Mesenchymal stem cell (in vitro differentiated cells and primary cell): ENCODE measurements at regions not wholly inside any gene's neighbourhood (a gene's known extent, or its start where the extent isn't known, plus 50 kb on each side); places are given as distances from the start of the nearest gene placed in this dataset.
"Not testable (repeated sequence)": the region's sequence is repeated elsewhere in the genome, so short reads cannot be mapped to it uniquely, and the experiment has no call there.

Experiments used
- DNase-seq: peaks from one replicate; pipeline ENCODE4 v3.0.0-alpha.2; 2013
- H2AFZ ChIP-seq: one replicate; pipeline ENCODE4 v1.6.1; 2013; ENCODE audit warnings: low read depth, mild to moderate bottlenecking, control low read depth, inconsistent platforms, low read length, moderate library complexity
- H2AK5ac ChIP-seq: 2 replicates; pipeline ENCODE4 v1.6.1; 2013; ENCODE audit warnings: low read length, moderate library complexity, mild to moderate bottlenecking, inconsistent platforms; ENCODE audit not compliant: severe bottlenecking
- H2BK120ac ChIP-seq: one replicate; pipeline ENCODE4 v1.6.1; 2013; ENCODE audit warnings: low read depth, mild to moderate bottlenecking, inconsistent platforms, low read length, moderate library complexity
- H2BK12ac ChIP-seq, 2 experiments: one replicate each; pipeline ENCODE4 v1.6.1; 2013; ENCODE audit warnings: inconsistent platforms in 2 of 2, low read length in 2 of 2, mild to moderate bottlenecking in 2 of 2, moderate library complexity in 2 of 2, control low read depth in 1 of 2
- H2BK15ac ChIP-seq: one replicate; pipeline ENCODE4 v1.6.1; 2013; ENCODE audit warnings: mild to moderate bottlenecking, low read depth, inconsistent platforms; ENCODE audit not compliant: poor library complexity, severe bottlenecking
- H2BK5ac ChIP-seq: 2 replicates; pipeline ENCODE4 v1.6.1; 2013; ENCODE audit warnings: low read depth, mild to moderate bottlenecking, low read length, control low read depth, inconsistent platforms; ENCODE audit not compliant: poor library complexity, severe bottlenecking
- H3K14ac ChIP-seq, 2 experiments: one replicate each; pipeline ENCODE4 v1.6.1; 2013; ENCODE audit warnings: inconsistent platforms in 2 of 2, low read length in 2 of 2, control low read depth in 1 of 2, mild to moderate bottlenecking in 1 of 2, moderate library complexity in 1 of 2
- H3K18ac ChIP-seq, 2 experiments: one replicate each; pipeline ENCODE4 v1.6.1; 2013; ENCODE audit warnings: inconsistent platforms in 2 of 2, low read length in 2 of 2, control low read depth in 1 of 2, low read depth in 1 of 2, mild to moderate bottlenecking in 1 of 2
- H3K23ac ChIP-seq, 2 experiments: one replicate each; pipeline ENCODE4 v1.6.1; 2013; ENCODE audit warnings: inconsistent platforms in 2 of 2, low read length in 2 of 2, mild to moderate bottlenecking in 2 of 2, moderate library complexity in 2 of 2, control low read depth in 1 of 2
- H3K27ac ChIP-seq: 2 replicates; pipeline ENCODE4 v1.5.1; 2013; ENCODE audit warnings: mild to moderate bottlenecking, moderate library complexity, low read length, control low read depth, inconsistent platforms; ENCODE audit not compliant: poor library complexity, severe bottlenecking
- H3K27me3 ChIP-seq, 2 experiments: 2 replicates each; pipeline versions ENCODE4 v1.6.1 to v1.7.0; 2013; ENCODE audit warnings: low read length in 2 of 2, mild to moderate bottlenecking in 2 of 2, moderate library complexity in 2 of 2, control low read depth in 1 of 2, inconsistent platforms in 1 of 2; ENCODE audit not compliant: control insufficient read depth in 1 of 2, insufficient read depth in 1 of 2
- H3K36me3 ChIP-seq, 2 experiments: 2 replicates each; pipeline versions ENCODE4 v1.6.1 to v1.7.0; 2013; ENCODE audit warnings: low read length in 2 of 2, control low read depth in 1 of 2, inconsistent platforms in 1 of 2, low read depth in 1 of 2, mild to moderate bottlenecking in 1 of 2; ENCODE audit not compliant: insufficient read depth in 2 of 2, control insufficient read depth in 1 of 2
- H3K4ac ChIP-seq, 2 experiments: one replicate each; pipeline ENCODE4 v1.6.1; 2013; ENCODE audit warnings: inconsistent platforms in 2 of 2, low read length in 2 of 2, mild to moderate bottlenecking in 2 of 2, moderate library complexity in 2 of 2, control low read depth in 1 of 2, low read depth in 1 of 2
- H3K4me1 ChIP-seq: 2 replicates; pipeline ENCODE4 v1.6.1; 2013; ENCODE audit warnings: low read depth, low read length, control low read depth; ENCODE audit not compliant: control insufficient read depth, insufficient read depth
- H3K4me2 ChIP-seq: 2 replicates; pipeline ENCODE4 v1.6.1; 2013; ENCODE audit warnings: low read length, mild to moderate bottlenecking, inconsistent platforms; ENCODE audit not compliant: poor library complexity, severe bottlenecking
- H3K4me3 ChIP-seq, 2 experiments: 2 replicates each; pipeline versions ENCODE4 v1.5.1 to v1.7.0; 2013; ENCODE audit warnings: low read length in 2 of 2, mild to moderate bottlenecking in 2 of 2, control low read depth in 1 of 2, low read depth in 1 of 2; ENCODE audit not compliant: insufficient read depth in 1 of 2
- H3K79me1 ChIP-seq: replicated peaks from 2 replicates; pipeline ENCODE4 v1.6.1; 2013; ENCODE audit warnings: mild to moderate bottlenecking, control low read depth, low read length, inconsistent platforms; ENCODE audit not compliant: poor library complexity, severe bottlenecking
- H3K9ac ChIP-seq: 2 replicates; pipeline ENCODE4 v1.7.0; 2013; ENCODE audit warnings: mild to moderate bottlenecking, low read length, moderate library complexity
- H3K9me3 ChIP-seq: 2 replicates; pipeline ENCODE4 v1.7.0; 2013; ENCODE audit warnings: mild to moderate bottlenecking, low read length; ENCODE audit not compliant: control insufficient read depth
- H4K8ac ChIP-seq: one replicate; pipeline ENCODE4 v1.6.1; 2013; ENCODE audit warnings: inconsistent platforms, mild to moderate bottlenecking, low read length, moderate library complexity
- H4K91ac ChIP-seq: one replicate; pipeline ENCODE4 v1.6.1; 2013; ENCODE audit warnings: mild to moderate bottlenecking, low read length, inconsistent platforms
- WGBS: methylation state at CpG from one replicate; pipeline ENCODE4 v1.1.7; 2013; ENCODE audit warnings: mixed read lengths; 5-methylcytosine and 5-hydroxymethylcytosine counted together

DNA sequence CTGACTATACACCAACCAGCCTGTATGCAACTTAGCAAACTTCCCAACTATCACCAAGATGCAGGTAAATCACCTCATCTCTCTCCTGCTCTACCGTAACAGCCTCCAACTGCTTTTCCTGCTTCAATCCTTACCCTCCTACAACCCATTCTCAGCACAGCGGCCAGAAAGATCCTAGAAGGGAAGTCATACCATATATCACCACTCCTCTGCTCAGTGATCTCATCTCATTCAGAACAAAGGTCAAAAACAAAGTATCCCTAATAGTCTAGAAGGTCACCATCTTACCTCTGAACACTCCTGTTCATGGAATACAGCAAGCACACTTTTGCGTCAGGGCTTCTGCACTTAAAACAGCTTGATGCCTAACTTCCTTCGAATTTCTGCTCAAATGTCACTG is 62.2 kb upstream of the RNF38 start:
- no peak overlapping the region for H3K27ac ChIP-seq
- no peak overlapping the region for H3K23ac ChIP-seq
- peaks cover 5 to 9% of the 10 kb centered on the region in 2 experiments for H3K36me3 ChIP-seq
- no peaks in the 10 kb centered on the region for H3K27me3 ChIP-seq
- H3K79me1 ChIP-seq: peaks cover 27% of the 10 kb centered on the region
- no peak overlapping the region for H3K4me2 ChIP-seq
- no peak overlapping the region for H3K18ac ChIP-seq
- no peak overlapping the region for H3K4ac ChIP-seq
- H3K4me3 ChIP-seq: no peak overlapping the region
- H2BK120ac ChIP-seq: no peak overlapping the region
- H2BK12ac ChIP-seq: no peak overlapping the region
- H2BK5ac ChIP-seq: no peak overlapping the region
- H3K14ac ChIP-seq: no peak overlapping the region
- H3K9me3 ChIP-seq: no peaks in the 10 kb centered on the region
- no peak overlapping the region for H2BK15ac ChIP-seq
- H3K9ac ChIP-seq: no peak overlapping the region
- no peak overlapping the region for H2AK5ac ChIP-seq
- H2AFZ ChIP-seq: no peak overlapping the region
- H4K8ac ChIP-seq: no peak overlapping the region
- no peak for DNase-seq
- no peak overlapping the region for H4K91ac ChIP-seq
- H3K4me1 ChIP-seq: no peaks in the 10 kb centered on the region
- WGBS: 89% methylated on average over 4 of the region's 4 CpGs

DNA sequence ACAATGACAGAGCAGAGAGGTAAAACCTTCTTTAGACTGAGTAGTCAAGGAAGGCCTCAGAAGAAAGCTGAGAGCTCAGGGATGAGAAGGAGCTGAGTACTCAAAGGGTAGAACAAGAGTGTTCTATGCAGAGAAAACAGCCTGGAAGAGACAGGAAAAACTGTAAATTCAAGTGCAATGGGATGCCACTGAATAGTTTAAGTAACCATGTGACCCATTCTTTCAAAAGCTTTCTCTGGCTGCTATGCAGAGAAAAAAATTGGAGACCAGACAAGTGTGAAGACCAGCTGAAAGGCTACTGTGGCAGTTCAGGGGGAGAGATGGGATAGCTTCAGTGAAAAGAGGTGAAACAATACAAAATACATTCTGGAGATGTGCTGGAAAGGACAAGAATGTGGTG is 61.3 kb upstream of the RNF38 start:
- Histone ChIP-seq H3K4me2 (no peak overlapping the region), H3K79me1 (peaks cover 26% of the 10 kb centered on the region), H3K14ac (no peak overlapping the region), H4K91ac (no peak overlapping the region), H4K8ac (no peak overlapping the region), H3K18ac (no peak overlapping the region), H2BK120ac (no peak overlapping the region), H2BK12ac (no peak overlapping the region), H3K36me3 (peaks cover 5 to 9% of the 10 kb centered on the region in 2 experiments), H2BK15ac (no peak overlapping the region), H2AK5ac (no peak overlapping the region), H3K27me3 (no peaks in the 10 kb centered on the region), H3K4me1 (no peaks in the 10 kb centered on the region), H3K9ac (no peak overlapping the region), H2BK5ac (no peak overlapping the region), H3K9me3 (no peaks in the 10 kb centered on the region), H2AFZ (no peak overlapping the region), H3K4ac (no peak overlapping the region), H3K4me3 (no peak overlapping the region), H3K27ac (no peak overlapping the region), H3K23ac (no peak overlapping the region)
- peak; percentile 45 for DNase-seq

DNA sequence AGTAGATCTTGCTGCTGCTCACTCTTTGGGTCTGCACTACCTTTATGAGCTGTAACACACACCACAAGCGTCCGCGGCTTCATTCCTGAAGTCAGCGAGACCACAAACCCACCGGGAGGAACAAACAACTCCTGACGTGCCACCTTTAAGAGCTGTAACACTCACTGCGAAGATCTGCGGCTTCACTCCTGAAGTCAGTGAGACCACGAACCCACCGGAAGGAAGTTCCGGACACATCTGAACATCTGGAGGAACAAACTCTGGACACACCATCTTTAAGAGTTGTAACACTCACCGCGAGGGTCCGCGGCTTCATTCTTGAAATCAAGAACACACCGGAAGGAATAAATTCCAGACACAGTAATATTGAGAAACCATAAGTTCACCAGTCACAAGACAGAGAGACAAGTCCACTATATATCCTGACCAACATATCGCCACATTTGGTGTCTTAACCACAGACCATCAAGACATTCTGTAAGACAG is 58.4 kb upstream of the RNF38 start:
- H2BK120ac ChIP-seq, H3K18ac ChIP-seq, H3K36me3 ChIP-seq, H3K14ac ChIP-seq, H3K4ac ChIP-seq, H2AK5ac ChIP-seq, H3K4me1 ChIP-seq, H3K9me3 ChIP-seq, H2AFZ ChIP-seq, H3K4me2 ChIP-seq, H4K8ac ChIP-seq, H3K4me3 ChIP-seq, DNase-seq, H2BK5ac ChIP-seq, H2BK15ac ChIP-seq, H3K27me3 ChIP-seq, H4K91ac ChIP-seq, H3K9ac ChIP-seq, H3K27ac ChIP-seq, H2BK12ac ChIP-seq: not testable (repeated sequence)
- peak overlapping the region in 1 of 2 experiments; percentile 29 for H3K23ac ChIP-seq
- H3K79me1 ChIP-seq: peaks cover 22% of the 10 kb centered on the region
- WGBS: 98% methylated on average over 17 of the region's 17 CpGs

DNA sequence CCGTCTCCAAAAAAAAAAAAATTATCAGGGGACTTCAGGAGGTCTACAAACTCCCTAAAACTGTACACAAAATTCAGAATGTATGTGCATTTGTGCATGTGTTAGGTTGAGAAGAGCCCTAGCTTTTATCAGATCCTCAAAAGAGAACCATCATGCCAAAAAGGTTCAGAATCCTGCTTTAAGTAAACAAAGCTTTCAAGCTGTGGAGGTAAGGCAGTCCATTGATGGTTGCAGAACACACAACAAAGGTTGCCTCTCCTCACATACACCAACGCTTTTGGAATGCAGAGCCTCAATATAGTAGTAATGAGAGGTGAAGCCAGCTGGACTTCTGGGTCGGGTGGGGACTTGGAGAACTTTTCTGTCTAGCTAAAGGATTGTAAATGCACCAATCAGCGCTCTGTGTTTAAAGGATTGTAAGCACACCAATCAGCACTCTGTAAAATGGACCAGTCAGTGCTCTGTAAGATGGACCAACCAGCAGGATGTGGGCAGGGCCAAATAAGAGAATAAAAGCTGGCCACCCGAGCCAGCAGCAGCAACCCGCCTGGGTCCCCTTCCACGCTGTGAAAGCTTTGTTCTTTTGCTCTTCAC is 57.9 kb upstream of the RNF38 start:
- DNase-seq: no peak
- Histone ChIP-seq H3K4me2 (no peak overlapping the region), H3K79me1 (peaks cover 23% of the 10 kb centered on the region), H4K91ac (no peak overlapping the region), H3K23ac (peak overlapping the region in 1 of 2 experiments; percentile 29), H2AFZ (no peak overlapping the region), H3K27me3 (no peaks in the 10 kb centered on the region), H2AK5ac (no peak overlapping the region), H3K9ac (no peak overlapping the region), H3K9me3 (no peaks in the 10 kb centered on the region), H2BK15ac (no peak overlapping the region), H3K27ac (no peak overlapping the region), H4K8ac (no peak overlapping the region), H2BK12ac (no peak overlapping the region), H3K4me3 (no peak overlapping the region), H2BK5ac (no peak overlapping the region), H3K4ac (no peak overlapping the region), H3K36me3 (peaks cover 5% of the 10 kb centered on the region in 2 experiments), H2BK120ac (no peak overlapping the region), H3K4me1 (no peaks in the 10 kb centered on the region), H3K14ac (no peak overlapping the region), H3K18ac (no peak overlapping the region)
- 86% methylated on average over 7 of the region's 7 CpGs for WGBS
